Kidney capillary endothelial cell (primary cell): ENCODE measurements at regions not wholly inside any gene's neighbourhood (a gene's known extent, or its start where the extent isn't known, plus 50 kb on each side); places are given as distances from the start of the nearest gene placed in this dataset.
"Not testable (repeated sequence)": the region's sequence is repeated elsewhere in the genome, so short reads cannot be mapped to it uniquely, and the experiment has no call there.

Experiments used
- DNase-seq: peaks from one replicate; pipeline ENCODE4 v3.0.0-alpha.2; 2018; ENCODE audit warnings: low spot score

- no peak for DNase-seq
Observed at GRCh38 chr3:69484507-69485393, 98.9 kb upstream of the FRMD4B start.

GRCh38 chr3:69483449-69483848 lies 97.6 kb upstream of the FRMD4B start:
- DNase-seq = no peak

- DNase-seq = not testable (repeated sequence)
Observed at GRCh38 chr3:69480986-69481385, 95.1 kb upstream of the FRMD4B start.

GRCh38 chr3:69474186-69474585 lies 88.3 kb upstream of the FRMD4B start:
- DNase-seq = peak; percentile 36

- DNase-seq = no peak
Observed at GRCh38 chr3:69472093-69472492, 86.2 kb upstream of the FRMD4B start.

- no peak for DNase-seq
Observed at GRCh38 chr3:69463531-69463930, 77.6 kb upstream of the FRMD4B start.

- DNase-seq = peak; percentile 49
Observed at GRCh38 chr3:69462826-69463100, 76.9 kb upstream of the FRMD4B start.

GRCh38 chr3:69462022-69462825 lies 76.3 kb upstream of the FRMD4B start:
- peak; percentile 70 for DNase-seq

- DNase-seq = no peak
Observed at GRCh38 chr3:69460034-69460433, 74.1 kb upstream of the FRMD4B start.

- DNase-seq = peak; percentile 57
Observed at GRCh38 chr3:69458803-69459365, 73.0 kb upstream of the FRMD4B start.

- DNase-seq = no peak
Observed at GRCh38 chr3:69456631-69457030, 70.7 kb upstream of the FRMD4B start.

GRCh38 chr3:69454204-69454787 lies 68.4 kb upstream of the FRMD4B start:
- no peak for DNase-seq

GRCh38 chr3:69452295-69452694 lies 66.4 kb upstream of the FRMD4B start:
- DNase-seq = no peak

- peak; percentile 26 for DNase-seq
Observed at GRCh38 chr3:69451594-69451993, 65.7 kb upstream of the FRMD4B start.

- no peak for DNase-seq
Observed at GRCh38 chr3:69448877-69449276, 63.0 kb upstream of the FRMD4B start.

GRCh38 chr3:69446402-69447072 lies 60.6 kb upstream of the FRMD4B start:
- DNase-seq = no peak

- DNase-seq = no peak
Observed at GRCh38 chr3:69445498-69445897, 59.6 kb upstream of the FRMD4B start.

- DNase-seq = no peak
Observed at GRCh38 chr3:69445024-69445423, 59.1 kb upstream of the FRMD4B start.

GRCh38 chr3:69443457-69443920 lies 57.6 kb upstream of the FRMD4B start:
- no peak for DNase-seq

GRCh38 chr3:69442771-69443311 lies 57.0 kb upstream of the FRMD4B start:
- DNase-seq = no peak

GRCh38 chr3:69441732-69442131 lies 55.8 kb upstream of the FRMD4B start:
- DNase-seq = no peak

GRCh38 chr3:69441040-69441439 lies 55.2 kb upstream of the FRMD4B start:
- no peak for DNase-seq
